Suppressor macrophage (primary cell): ENCODE measurements at regions not wholly inside any gene's neighbourhood (a gene's known extent, or its start where the extent isn't known, plus 50 kb on each side); places are given as distances from the start of the nearest gene placed in this dataset.

Experiments used
- DNase-seq, 4 experiments: peaks; one replicate each; pipeline ENCODE4 v3.0.0-alpha.2; 2020 to 2022

- no peak for DNase-seq
Observed at GRCh38 chr11:19513253-19513652, 199.4 kb upstream of the NAV2 start.

GRCh38 chr11:19512618-19513017 lies 200.0 kb upstream of the NAV2 start:
- DNase-seq: no peak

- DNase-seq: no peak
Observed at GRCh38 chr11:19511413-19512183, 201.0 kb upstream of the NAV2 start.

- no peak for DNase-seq
Observed at GRCh38 chr11:19511066-19511412, 201.6 kb upstream of the NAV2 start.

- no peak for DNase-seq
Observed at GRCh38 chr11:19510468-19510867, 202.2 kb upstream of the NAV2 start.

GRCh38 chr11:19509215-19509614 lies 203.4 kb upstream of the NAV2 start:
- DNase-seq: no peak

- DNase-seq: peak; percentile 6 to 39 (median 18)
Observed at GRCh38 chr11:19508165-19508564, 204.5 kb upstream of the NAV2 start.

GRCh38 chr11:19506816-19507486 lies 205.7 kb upstream of the NAV2 start:
- no peak for DNase-seq

- no peak for DNase-seq
Observed at GRCh38 chr11:19502691-19503253, 209.9 kb upstream of the NAV2 start.

- DNase-seq: no peak
Observed at GRCh38 chr11:19501631-19502030, 211.0 kb upstream of the NAV2 start.

- DNase-seq: no peak
Observed at GRCh38 chr11:19499999-19500398, 212.6 kb upstream of the NAV2 start.

GRCh38 chr11:19499026-19499669 lies 213.5 kb upstream of the NAV2 start:
- DNase-seq: no peak

- no peak for DNase-seq
Observed at GRCh38 chr11:19493446-19494213, 219.0 kb upstream of the NAV2 start.

GRCh38 chr11:19482319-19483100 lies 230.1 kb upstream of the NAV2 start:
- DNase-seq: no peak

- DNase-seq: no peak
Observed at GRCh38 chr11:19480540-19480939, 232.1 kb upstream of the NAV2 start.

- no peak for DNase-seq
Observed at GRCh38 chr11:19478891-19479290, 233.7 kb upstream of the NAV2 start.

- no peak for DNase-seq
Observed at GRCh38 chr11:19474954-19475721, 234.4 kb upstream of the E2F8 start.

- DNase-seq: no peak
Observed at GRCh38 chr11:19474211-19474610, 233.5 kb upstream of the E2F8 start.

GRCh38 chr11:19472679-19473078 lies 231.9 kb upstream of the E2F8 start:
- no peak for DNase-seq

GRCh38 chr11:19467904-19468303 lies 227.2 kb upstream of the E2F8 start:
- DNase-seq: no peak

- no peak for DNase-seq
Observed at GRCh38 chr11:19466314-19466713, 225.6 kb upstream of the E2F8 start.
